ENCODE measurements at regions not wholly inside any gene's neighbourhood (a gene's known extent, or its start where the extent isn't known, plus 50 kb on each side); places are given as distances from the start of the nearest gene placed in this dataset.

DNA sequence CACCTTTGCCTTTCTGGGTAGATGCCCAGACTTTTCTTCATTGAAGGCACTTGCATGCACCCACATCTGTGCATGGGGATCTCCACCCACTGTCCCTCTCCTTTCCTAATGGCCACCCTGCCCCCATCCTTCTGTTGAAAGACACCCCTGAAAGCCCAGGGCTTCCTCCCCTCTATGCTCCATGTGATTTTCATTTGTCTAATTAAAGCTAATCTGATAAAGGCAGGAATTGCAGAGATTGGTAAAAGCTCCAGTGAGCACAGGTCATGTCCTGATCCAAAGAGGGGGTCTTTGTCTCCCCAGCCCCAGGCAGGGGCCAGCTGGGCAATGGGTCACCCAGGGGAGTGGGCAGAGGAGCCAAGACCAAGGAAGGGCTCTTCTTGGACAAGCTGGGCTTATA, 107.6 kb upstream of the CD82 start:
- H3K4me1 ChIP-seq (ENCODE audit: control insufficient read depth, insufficient read depth, low read length), result no peaks in the 10 kb centered on the region
- H3K9me3 ChIP-seq (ENCODE audit: control insufficient read depth, low read length), result no peaks in the 10 kb centered on the region
- no peak for ATAC-seq
- no peak overlapping the region for H3K27ac ChIP-seq (ENCODE audit: low read length)
- no peaks in the 10 kb centered on the region for H3K27me3 ChIP-seq (ENCODE audit: control insufficient read depth, insufficient read depth)
- intact Hi-C loops (cut with DNase I), result no loop called here
- no peak overlapping the region for H3K4me3 ChIP-seq (ENCODE audit: low read length)
- no peak for DNase-seq

DNA sequence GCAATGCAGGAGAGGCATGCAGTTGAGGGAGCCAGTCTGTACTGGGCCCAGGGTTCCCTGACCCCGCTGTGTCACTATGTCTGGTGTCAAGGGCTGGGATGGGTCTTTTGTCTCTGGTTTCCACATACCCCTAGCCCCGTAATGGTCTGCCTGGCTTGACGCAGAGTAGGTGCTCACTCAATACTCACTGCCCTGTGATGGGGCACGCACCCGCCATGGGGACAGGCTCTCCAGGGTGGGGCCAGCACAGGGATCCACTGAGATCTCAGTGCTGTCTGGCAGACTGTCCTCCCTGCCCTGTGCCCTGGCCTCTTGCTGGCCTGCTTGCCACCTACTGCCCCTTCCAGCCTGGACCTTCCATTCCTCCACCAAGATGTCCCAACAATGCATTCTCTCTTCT, 101.7 kb upstream of the CD82 start:
- Histone ChIP-seq H3K9me3 (ENCODE audit: control insufficient read depth, low read length) (no peaks in the 10 kb centered on the region), H3K4me1 (ENCODE audit: control insufficient read depth, insufficient read depth, low read length) (peaks cover 4% of the 10 kb centered on the region), H3K4me3 (ENCODE audit: low read length) (no peak overlapping the region), H3K27ac (ENCODE audit: low read length) (no peak overlapping the region), H3K27me3 (ENCODE audit: control insufficient read depth, insufficient read depth) (no peaks in the 10 kb centered on the region)
- no peak for DNase-seq
- intact Hi-C loops (cut with DNase I), result no loop called here
- 97% methylated on average over 5 of the region's 5 CpGs for WGBS
- ATAC-seq, result no peak

DNA sequence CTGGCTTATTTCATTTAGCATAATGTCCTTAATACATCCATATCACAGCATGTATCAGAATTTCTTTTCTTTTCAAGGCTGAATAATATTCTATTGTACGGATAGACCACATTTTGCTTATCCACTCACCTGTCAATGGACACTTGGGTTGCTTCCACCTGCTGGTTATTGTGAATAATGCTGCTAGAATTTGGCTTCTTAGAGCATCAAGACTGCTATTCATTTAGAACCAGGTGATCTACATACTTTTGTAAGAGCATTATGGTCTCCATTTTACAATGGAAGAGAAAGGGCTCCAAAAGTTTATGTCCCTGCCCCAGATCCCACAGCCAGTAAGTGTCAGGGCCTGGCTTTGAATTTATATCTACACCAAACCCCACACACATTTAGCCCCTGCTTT, 100.7 kb upstream of the CD82 start:
- no peak overlapping the region for H3K27ac ChIP-seq (ENCODE audit: low read length)
- H3K9me3 ChIP-seq (ENCODE audit: control insufficient read depth, low read length), result no peaks in the 10 kb centered on the region
- no peak for ATAC-seq
- DNase-seq, result no peak
- H3K4me1 ChIP-seq (ENCODE audit: control insufficient read depth, insufficient read depth, low read length), result peaks cover 4% of the 10 kb centered on the region
- intact Hi-C loops (cut with DNase I), result no loop called here
- no peak overlapping the region for H3K4me3 ChIP-seq (ENCODE audit: low read length)
- 94% methylated on average over 1 of the region's 1 CpG for WGBS
- no peaks in the 10 kb centered on the region for H3K27me3 ChIP-seq (ENCODE audit: control insufficient read depth, insufficient read depth)

DNA sequence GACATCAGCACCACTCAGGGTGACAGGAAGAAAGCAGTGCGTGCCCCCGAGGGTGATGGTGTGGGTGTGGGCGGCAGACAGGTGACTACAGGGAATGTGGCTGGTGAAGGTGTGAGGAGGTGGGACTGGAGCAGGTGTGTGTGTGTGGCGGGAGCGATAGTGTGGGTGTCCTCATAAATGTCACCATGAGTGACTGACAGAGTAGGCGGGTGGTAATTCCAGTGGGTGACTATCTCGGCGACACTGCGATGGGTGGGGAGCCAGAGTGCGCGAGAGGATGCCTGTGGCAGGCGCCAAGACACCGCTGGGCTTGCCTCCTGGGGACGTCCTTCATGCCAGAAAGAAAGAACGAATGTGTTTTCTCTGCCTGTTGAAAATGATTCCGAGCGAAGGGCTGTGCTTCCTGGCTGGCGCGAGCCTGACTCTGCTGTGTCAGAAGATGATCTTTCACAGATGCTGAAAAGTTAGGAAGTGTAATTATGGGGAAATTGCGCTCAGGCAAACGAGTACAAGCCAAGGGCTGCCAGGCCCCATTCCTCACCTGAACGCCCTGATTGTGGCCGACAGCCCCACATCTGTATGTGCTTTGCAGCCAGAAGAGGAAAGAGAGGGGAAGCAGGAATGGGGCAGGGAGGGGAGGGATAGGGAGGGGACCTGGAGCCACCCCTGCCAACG, 98.8 kb upstream of the CD82 start:
- Histone ChIP-seq H3K4me3 (ENCODE audit: low read length) (no peak overlapping the region), H3K4me1 (ENCODE audit: control insufficient read depth, insufficient read depth, low read length) (peaks cover 9% of the 10 kb centered on the region), H3K27ac (ENCODE audit: low read length) (no peak overlapping the region), H3K9me3 (ENCODE audit: control insufficient read depth, low read length) (no peaks in the 10 kb centered on the region), H3K27me3 (ENCODE audit: control insufficient read depth, insufficient read depth) (no peaks in the 10 kb centered on the region)
- intact Hi-C loops (cut with DNase I), result no loop called here
- DNase-seq, result no peak
- ATAC-seq, result no peak
- 73% methylated on average over 24 of the region's 24 CpGs for WGBS

DNA sequence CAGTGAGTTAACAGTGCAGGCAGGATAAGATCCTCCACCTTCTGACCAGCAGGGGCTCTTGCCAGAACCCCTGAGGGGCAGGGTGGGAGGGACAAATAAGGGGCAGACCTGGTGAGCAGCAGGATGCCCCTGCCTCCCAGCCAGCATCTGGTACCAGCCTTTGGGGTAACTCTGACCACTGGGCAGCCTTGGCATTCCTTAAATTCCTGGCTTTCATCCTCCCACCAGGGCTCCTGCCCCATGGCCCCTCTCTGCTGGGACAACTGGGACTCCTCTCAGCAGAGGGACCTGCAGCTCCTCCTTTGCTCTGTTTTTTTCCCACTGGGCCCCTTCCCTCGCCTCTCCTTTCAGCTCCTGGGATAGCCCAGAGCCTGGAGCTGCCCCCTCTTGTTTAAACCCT, 98.0 kb upstream of the CD82 start:
- Histone ChIP-seq H3K27ac (ENCODE audit: low read length) (no peak overlapping the region), H3K27me3 (ENCODE audit: control insufficient read depth, insufficient read depth) (no peaks in the 10 kb centered on the region), H3K4me3 (ENCODE audit: low read length) (no peak overlapping the region), H3K4me1 (ENCODE audit: control insufficient read depth, insufficient read depth, low read length) (peaks cover 9% of the 10 kb centered on the region), H3K9me3 (ENCODE audit: control insufficient read depth, low read length) (no peaks in the 10 kb centered on the region)
- 85% methylated on average over 1 of the region's 1 CpG for WGBS
- no peak for ATAC-seq
- intact Hi-C loops (cut with DNase I), result no loop called here
- no peak for DNase-seq

DNA sequence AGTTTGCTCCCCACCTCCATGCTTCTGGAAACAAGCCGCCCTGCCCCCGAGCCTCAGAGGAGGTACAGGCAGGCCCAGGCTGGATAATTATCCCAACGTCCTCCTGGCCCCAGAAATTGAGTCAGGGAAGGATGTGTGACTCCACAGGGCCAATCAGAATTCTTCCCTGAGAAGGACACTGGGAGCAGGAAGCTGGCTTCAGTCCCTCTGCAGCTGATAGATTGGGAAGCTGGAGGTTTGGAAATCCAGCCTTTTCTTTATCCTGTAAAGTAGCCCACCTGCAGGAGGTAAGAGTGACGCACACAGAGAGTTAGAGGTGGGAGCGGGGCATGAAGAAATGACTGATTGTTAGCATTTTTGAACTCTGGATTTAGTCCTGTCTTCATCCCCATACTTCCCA, 97.5 kb upstream of the CD82 start:
- ATAC-seq (no peak), DNase-seq (no peak)
- intact Hi-C loops (cut with DNase I), result no loop called here
- no peaks in the 10 kb centered on the region for H3K27me3 ChIP-seq (ENCODE audit: control insufficient read depth, insufficient read depth)
- WGBS, result 76% methylated on average over 5 of the region's 5 CpGs
- H3K4me1 ChIP-seq (ENCODE audit: control insufficient read depth, insufficient read depth, low read length), result peaks cover 9% of the 10 kb centered on the region
- H3K9me3 ChIP-seq (ENCODE audit: control insufficient read depth, low read length), result no peaks in the 10 kb centered on the region
- no peak overlapping the region for H3K4me3 ChIP-seq (ENCODE audit: low read length)
- H3K27ac ChIP-seq (ENCODE audit: low read length), result no peak overlapping the region

DNA sequence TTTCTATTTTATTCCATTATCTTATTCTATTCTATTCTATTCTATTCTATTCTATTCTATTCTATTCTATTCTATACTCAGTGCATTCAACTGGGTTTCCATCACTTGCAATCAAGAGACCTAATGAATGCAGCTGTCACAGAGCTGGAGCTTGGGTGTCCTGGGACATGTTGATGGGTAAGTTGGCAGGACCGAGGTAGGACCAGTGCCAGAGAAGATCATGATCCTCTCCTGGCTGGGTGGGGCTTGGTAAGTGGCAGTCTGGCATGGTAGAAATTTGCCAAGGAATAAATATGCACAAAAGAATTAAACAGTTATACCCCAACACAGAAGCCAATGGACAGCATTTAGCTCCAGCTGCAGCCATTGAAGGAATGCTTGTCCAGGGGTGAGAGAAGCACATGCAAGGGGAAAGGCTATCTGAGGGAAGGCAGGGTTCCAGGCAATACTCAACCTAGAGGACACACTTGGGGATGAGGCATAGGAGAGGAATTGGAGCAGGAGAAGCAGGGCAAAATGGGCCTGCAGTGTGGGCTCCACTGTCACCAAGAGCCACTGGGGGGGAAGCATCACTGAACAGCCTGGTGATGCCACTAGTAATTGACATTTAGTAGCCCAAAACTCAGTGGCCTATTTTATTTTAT, 97.0 kb upstream of the CD82 start:
- Histone ChIP-seq H3K27me3 (ENCODE audit: control insufficient read depth, insufficient read depth) (no peaks in the 10 kb centered on the region), H3K4me3 (ENCODE audit: low read length) (no peak overlapping the region), H3K27ac (ENCODE audit: low read length) (no peak overlapping the region), H3K9me3 (ENCODE audit: control insufficient read depth, low read length) (no peaks in the 10 kb centered on the region), H3K4me1 (ENCODE audit: control insufficient read depth, insufficient read depth, low read length) (peaks cover 9% of the 10 kb centered on the region)
- peak; percentile 31 to 75 for ATAC-seq
- 75% methylated on average over 1 of the region's 1 CpG for WGBS
- peak in 2 of 3 donors; percentile 54 to 56 for DNase-seq
- intact Hi-C loops (cut with DNase I), result no loop called here

DNA sequence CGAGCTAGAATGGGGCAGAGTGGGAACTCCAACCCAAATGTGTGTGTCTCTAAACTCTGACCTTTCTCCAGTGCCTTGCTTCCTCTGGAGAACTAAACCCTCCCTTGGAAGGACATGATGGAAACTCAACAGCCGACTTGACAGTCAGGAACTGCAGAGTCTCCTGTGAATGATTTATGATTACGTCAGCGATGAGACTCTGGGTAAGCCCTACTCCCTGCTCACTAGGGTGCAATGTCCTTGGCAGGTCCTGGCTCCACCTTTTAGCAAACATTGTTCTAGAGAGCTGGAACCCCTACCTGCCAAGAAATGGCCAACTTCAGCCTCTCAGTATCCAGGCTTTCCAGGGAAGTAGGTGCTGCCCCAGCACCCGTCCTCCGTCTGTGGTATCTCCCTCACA, 96.1 kb upstream of the CD82 start:
- no peak for DNase-seq
- H3K4me1 ChIP-seq (ENCODE audit: control insufficient read depth, insufficient read depth, low read length), result peaks cover 9% of the 10 kb centered on the region
- H3K4me3 ChIP-seq (ENCODE audit: low read length), result no peak overlapping the region
- H3K9me3 ChIP-seq (ENCODE audit: control insufficient read depth, low read length), result no peaks in the 10 kb centered on the region
- intact Hi-C loops (cut with DNase I), result no loop called here
- no peak overlapping the region for H3K27ac ChIP-seq (ENCODE audit: low read length)
- no peaks in the 10 kb centered on the region for H3K27me3 ChIP-seq (ENCODE audit: control insufficient read depth, insufficient read depth)
- ATAC-seq, result no peak
- 72% methylated on average over 6 of the region's 6 CpGs for WGBS

DNA sequence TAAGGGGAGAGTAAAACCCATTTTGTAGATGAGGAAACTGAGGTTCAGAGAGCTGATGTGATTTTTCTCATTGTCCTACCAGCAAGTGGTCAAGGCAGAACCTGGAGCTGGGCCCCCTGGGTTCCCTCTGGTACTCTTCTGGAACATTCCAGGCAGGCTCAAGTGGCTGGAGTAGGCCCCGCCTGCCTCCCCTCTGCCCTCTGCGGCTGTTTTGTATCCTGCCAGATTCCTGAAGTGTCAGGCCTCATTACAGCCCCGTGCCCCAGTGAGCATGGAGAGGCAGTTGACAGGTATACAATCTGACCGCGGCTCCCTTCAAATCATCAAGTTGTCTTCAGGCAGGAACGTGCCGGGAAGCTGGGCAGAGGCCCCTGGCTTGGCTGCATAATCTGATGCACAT, 94.6 kb upstream of the CD82 start:
- Histone ChIP-seq H3K4me1 (ENCODE audit: control insufficient read depth, insufficient read depth, low read length) (peaks cover 9% of the 10 kb centered on the region), H3K9me3 (ENCODE audit: control insufficient read depth, low read length) (no peaks in the 10 kb centered on the region), H3K27me3 (ENCODE audit: control insufficient read depth, insufficient read depth) (no peaks in the 10 kb centered on the region), H3K27ac (ENCODE audit: low read length) (no peak overlapping the region), H3K4me3 (ENCODE audit: low read length) (no peak overlapping the region)
- peak in 1 of 3 donors; percentile 58 for DNase-seq
- WGBS, result 42% methylated on average over 7 of the region's 7 CpGs
- peak in 1 of 2 donors; percentile 28 for ATAC-seq
- intact Hi-C loops (cut with DNase I), result no loop called here

DNA sequence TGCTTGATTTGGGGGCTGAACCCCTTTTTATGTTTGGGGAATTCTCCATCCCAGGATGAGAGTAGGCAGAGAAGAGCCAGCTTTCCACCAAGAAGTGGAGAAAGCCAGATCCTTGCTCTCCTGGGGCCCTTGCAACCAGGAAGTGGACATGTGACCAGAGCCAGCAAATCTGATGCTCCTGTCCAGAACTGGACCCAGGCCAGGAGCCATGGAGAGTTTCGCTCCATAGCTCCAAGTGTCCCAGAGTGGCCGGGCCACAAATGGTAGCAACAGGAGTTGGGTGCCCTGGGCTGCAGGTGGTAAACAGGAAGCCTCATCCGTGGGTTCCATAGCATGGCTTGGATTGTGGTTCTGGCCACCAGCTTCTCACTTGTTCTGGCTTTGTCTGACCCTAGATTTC, 93.9 kb upstream of the CD82 start:
- Histone ChIP-seq H3K4me3 (ENCODE audit: low read length) (no peak overlapping the region), H3K4me1 (ENCODE audit: control insufficient read depth, insufficient read depth, low read length) (peaks cover 9% of the 10 kb centered on the region), H3K9me3 (ENCODE audit: control insufficient read depth, low read length) (no peaks in the 10 kb centered on the region), H3K27me3 (ENCODE audit: control insufficient read depth, insufficient read depth) (no peaks in the 10 kb centered on the region), H3K27ac (ENCODE audit: low read length) (no peak overlapping the region)
- DNase-seq, result no peak
- WGBS, result 62% methylated on average over 3 of the region's 3 CpGs
- ATAC-seq, result no peak
- intact Hi-C loops (cut with DNase I), result no loop called here

DNA sequence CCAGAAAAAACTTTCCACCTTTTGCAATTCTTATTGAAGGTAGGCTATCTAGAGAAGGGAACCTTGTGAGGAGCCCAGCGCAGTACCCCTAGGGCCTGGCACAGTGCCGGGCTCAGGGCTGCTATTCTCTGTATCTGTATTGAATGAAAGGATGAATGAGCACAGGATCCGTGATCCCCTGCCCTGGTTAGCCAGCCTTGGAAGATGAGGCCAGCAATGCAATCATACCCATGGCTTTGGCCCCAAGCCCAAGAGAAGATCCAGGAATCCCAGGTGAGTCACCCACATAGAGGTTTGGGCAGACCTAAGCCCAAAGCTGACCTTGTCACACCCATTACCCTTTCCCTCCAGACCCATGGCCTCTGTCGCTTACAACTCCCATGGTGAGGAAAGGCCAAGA, 92.5 kb upstream of the CD82 start:
- intact Hi-C loops (cut with DNase I), result no loop called here
- 69% methylated on average over 4 of the region's 4 CpGs for WGBS
- no peak for ATAC-seq

DNA sequence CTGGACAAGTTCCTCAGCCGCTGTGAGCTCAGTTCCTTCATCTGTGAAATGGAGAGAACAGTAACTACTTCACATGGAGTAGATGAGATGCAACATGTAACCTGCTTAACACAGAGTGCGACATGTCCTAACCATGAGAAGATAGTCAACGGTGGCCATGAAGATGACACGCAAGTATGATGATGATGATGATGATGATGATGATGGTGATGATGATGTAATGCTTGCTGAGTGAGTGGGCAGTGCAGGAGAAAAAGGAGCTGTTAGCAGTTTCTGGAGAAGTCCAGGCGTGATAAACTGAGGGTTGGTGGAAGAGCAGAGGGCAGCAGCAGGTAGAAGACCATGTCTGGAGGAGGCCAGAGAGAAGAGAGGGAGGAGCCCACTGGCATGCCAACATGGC, 90.8 kb upstream of the CD82 start:
- no peaks in the 10 kb centered on the region for H3K9me3 ChIP-seq (ENCODE audit: control insufficient read depth, low read length)
- H3K27ac ChIP-seq (ENCODE audit: low read length), result no peak overlapping the region
- DNase-seq, result no peak
- H3K4me3 ChIP-seq (ENCODE audit: low read length), result no peak overlapping the region
- H3K27me3 ChIP-seq (ENCODE audit: control insufficient read depth, insufficient read depth), result no peaks in the 10 kb centered on the region
- 90% methylated on average over 5 of the region's 5 CpGs for WGBS
- no peak for ATAC-seq
- intact Hi-C loops (cut with DNase I), result no loop called here
- H3K4me1 ChIP-seq (ENCODE audit: control insufficient read depth, insufficient read depth, low read length), result peaks cover 5% of the 10 kb centered on the region

More for the DNA sequence above, 92.5 kb upstream of the CD82 start:
- no peaks in the 10 kb centered on the region for H3K9me3 ChIP-seq (ENCODE audit: control insufficient read depth, low read length)
- H3K4me1 ChIP-seq (ENCODE audit: control insufficient read depth, insufficient read depth, low read length), result peaks cover 9% of the 10 kb centered on the region
- H3K27ac ChIP-seq (ENCODE audit: low read length), result no peak overlapping the region
- no peak for DNase-seq
- H3K4me3 ChIP-seq (ENCODE audit: low read length), result no peak overlapping the region
- H3K27me3 ChIP-seq (ENCODE audit: control insufficient read depth, insufficient read depth), result no peaks in the 10 kb centered on the region

Data from right cardiac atrium (tissue), 5 donors.